K562 (cell line): ENCODE measurements at regions not wholly inside any gene's neighbourhood (a gene's known extent, or its start where the extent isn't known, plus 50 kb on each side); places are given as distances from the start of the nearest gene placed in this dataset.

ENCODE experiments used
- CUX1 ChIP-seq: fragments of 200-800 bp; sonication (Bioruptor generic); IDR thresholded peaks from 2 replicates; pipeline ENCODE4 v1.6.1; 2016; ENCODE audit warnings: missing genetic modification characterization, missing compliant biosample characterization
- ETV1 ChIP-seq: fragments of 450-650 bp; conservative IDR thresholded peaks from 2 replicates; pipeline ENCODE4 v1.6.1; 2016; ENCODE audit warnings: missing genetic modification characterization, control low read depth, low read depth, missing compliant biosample characterization
- ETV6 ChIP-seq, 3 experiments: fragments of 150-350 bp in 1 of 3; sonication (generic) in 1 of 3; formaldehyde crosslinking in 1 of 3; IDR thresholded peaks; 2 replicates each; pipeline versions ENCODE4 v1.6.1 to v1.8.0; 2014 to 2022; ENCODE audit warnings: borderline replicate concordance in 2 of 3, low read depth in 2 of 3, antibody characterized with exemption in 1 of 3, low read length in 1 of 3, mild to moderate bottlenecking in 1 of 3, missing genetic modification reagents in 1 of 3
- POLR2AphosphoS5 ChIP-seq: IDR thresholded peaks from 2 replicates; pipeline ENCODE4 v1.6.1; 2011; ENCODE audit warnings: mild to moderate bottlenecking, low read depth, low read length, moderate library complexity; ENCODE audit not compliant: control insufficient read depth, insufficient read depth

DNA sequence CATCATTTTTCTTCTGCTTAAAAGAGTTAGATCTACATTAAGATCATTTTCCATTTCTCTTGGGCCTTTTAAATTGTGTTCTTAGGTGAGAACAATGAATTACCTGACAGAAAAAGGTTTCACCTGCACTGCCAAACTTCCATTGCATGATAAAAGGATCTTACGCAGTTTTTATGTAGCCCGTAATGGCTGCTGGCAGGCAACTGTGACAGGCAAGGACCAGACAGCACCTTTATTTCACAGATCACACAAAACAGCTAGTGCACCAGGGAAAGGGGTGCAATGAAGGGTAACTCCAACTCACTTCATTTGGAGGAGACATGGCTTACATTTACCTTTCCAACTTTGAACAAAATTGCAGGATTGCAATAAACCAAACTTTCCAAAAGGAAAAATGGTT, 159.8 kb downstream of the SLITRK1 start:
- TF ChIP-seq ETV1 (tag) (no peak), CUX1 (CRISPR knock-in tag) (no peak), POLR2AphosphoS5 (no peak), ETV6 (IDR thresholded peaks at IDR 0.05; ENCODE audit: borderline replicate concordance in 1 of 2, low read depth in 2 of 2, low read length in 1 of 2) (no peak), ETV6 (CRISPR knock-in tag; IDR thresholded peaks at IDR 0.05; ENCODE audit: borderline replicate concordance) (no peak)
